HUES64 (cell line): ENCODE measurements at regions not wholly inside any gene's neighbourhood (a gene's known extent, or its start where the extent isn't known, plus 50 kb on each side); places are given as distances from the start of the nearest gene placed in this dataset.

Source experiments
- H3K27ac ChIP-seq: 2 replicates; pipeline ENCODE4 v1.7.0; 2013; ENCODE audit warnings: low read depth, low read length, inconsistent platforms
- H3K27me3 ChIP-seq: 2 replicates; pipeline ENCODE4 v1.6.1; 2013; ENCODE audit warnings: mild to moderate bottlenecking, low read length; ENCODE audit not compliant: insufficient read depth
- H3K36me3 ChIP-seq: 2 replicates; pipeline ENCODE4 v1.6.1; 2013; ENCODE audit warnings: mild to moderate bottlenecking, low read length; ENCODE audit not compliant: insufficient read depth
- H3K4me1 ChIP-seq: 2 replicates; pipeline ENCODE4 v1.6.1; 2013; ENCODE audit warnings: mild to moderate bottlenecking, low read length, moderate library complexity; ENCODE audit not compliant: insufficient read depth
- H3K4me3 ChIP-seq: 2 replicates; pipeline ENCODE4 v1.5.1; 2013; ENCODE audit warnings: mild to moderate bottlenecking, low read length, moderate library complexity
- H3K9ac ChIP-seq: 2 replicates; pipeline ENCODE4 v1.6.1; 2013; ENCODE audit warnings: mild to moderate bottlenecking, low read depth, low read length
- H3K9me3 ChIP-seq: 2 replicates; pipeline ENCODE4 v1.6.1; 2013; ENCODE audit warnings: low read depth, low read length; ENCODE audit not compliant: insufficient read depth
- WGBS: fragments of 150-250, 120-280 bp; methylation state at CpG from one replicate; pipeline ENCODE4 v1.1.7; 2013; ENCODE audit warnings: missing lambda C conversion rate; 5-methylcytosine and 5-hydroxymethylcytosine counted together

DNA sequence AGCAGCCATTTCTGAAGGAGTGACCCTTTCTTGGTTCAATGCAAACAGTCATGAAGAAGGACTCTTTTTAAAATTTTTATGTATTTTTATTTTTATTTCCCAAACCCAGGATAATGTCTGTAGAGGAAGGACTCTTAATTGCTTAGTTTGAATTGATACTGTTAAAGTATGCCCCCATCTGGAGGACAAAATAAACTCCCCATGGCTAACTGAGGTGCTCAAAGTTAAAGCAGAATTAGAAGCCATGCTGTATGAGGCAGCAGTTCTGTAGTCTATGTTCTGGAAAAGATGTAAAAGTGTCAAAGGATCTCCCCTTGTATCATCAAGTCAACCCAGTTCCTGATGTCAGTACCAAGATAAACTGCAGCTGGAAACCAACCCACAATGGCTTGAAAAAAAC, 617.9 kb upstream of the GRM3 start:
- Histone ChIP-seq H3K9me3 (no peaks in the 10 kb centered on the region), H3K4me3 (no peak overlapping the region), H3K27me3 (no peaks in the 10 kb centered on the region), H3K27ac (no peak overlapping the region), H3K36me3 (no peaks in the 10 kb centered on the region), H3K4me1 (no peaks in the 10 kb centered on the region), H3K9ac (no peak overlapping the region)

DNA sequence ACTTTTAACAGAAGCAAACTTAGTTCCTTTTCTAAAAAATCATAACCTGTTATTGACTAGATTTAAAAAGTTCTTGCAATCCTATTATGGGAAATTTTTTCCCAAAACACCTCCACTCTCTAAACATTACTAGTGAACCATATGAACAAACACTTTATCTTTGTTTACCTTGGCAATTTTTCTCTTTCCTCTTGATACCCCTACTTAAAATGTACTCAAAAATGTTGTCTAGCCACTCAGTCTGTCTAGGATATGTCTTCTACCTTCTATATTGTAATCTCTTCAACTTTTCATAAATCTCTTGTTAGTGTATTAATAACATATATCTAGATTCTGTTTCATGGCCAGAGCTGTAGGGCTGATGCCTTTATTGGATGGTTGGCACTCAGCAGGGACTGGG, 630.0 kb upstream of the GRM3 start:
- H3K4me1 ChIP-seq = no peaks in the 10 kb centered on the region
- H3K9me3 ChIP-seq = no peaks in the 10 kb centered on the region
- H3K4me3 ChIP-seq = no peak overlapping the region
- H3K27ac ChIP-seq = no peak overlapping the region
- no peak overlapping the region for H3K9ac ChIP-seq
- no peaks in the 10 kb centered on the region for H3K27me3 ChIP-seq
- no peaks in the 10 kb centered on the region for H3K36me3 ChIP-seq

DNA sequence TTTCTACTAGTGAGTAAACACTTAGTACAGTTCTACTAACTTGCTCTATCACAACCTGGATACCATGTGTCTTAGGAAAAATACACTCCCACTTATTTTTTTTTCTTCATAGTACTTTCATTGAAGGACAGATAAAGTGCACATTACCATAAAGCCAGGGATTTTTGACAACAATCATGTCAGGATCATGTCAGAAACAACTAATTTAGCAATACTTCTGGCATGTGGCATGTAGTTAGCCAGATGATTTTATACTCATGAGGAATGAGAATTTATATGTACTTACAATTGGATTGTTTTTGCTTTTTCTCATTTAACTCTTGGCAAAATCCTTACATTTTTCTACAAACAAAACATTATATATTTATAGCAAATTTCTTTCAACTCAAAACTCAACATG, 630.7 kb upstream of the GRM3 start:
- Histone ChIP-seq H3K4me1 (no peaks in the 10 kb centered on the region), H3K36me3 (no peaks in the 10 kb centered on the region), H3K27ac (no peak overlapping the region), H3K4me3 (no peak overlapping the region), H3K9ac (no peak overlapping the region), H3K9me3 (no peaks in the 10 kb centered on the region), H3K27me3 (no peaks in the 10 kb centered on the region)

DNA sequence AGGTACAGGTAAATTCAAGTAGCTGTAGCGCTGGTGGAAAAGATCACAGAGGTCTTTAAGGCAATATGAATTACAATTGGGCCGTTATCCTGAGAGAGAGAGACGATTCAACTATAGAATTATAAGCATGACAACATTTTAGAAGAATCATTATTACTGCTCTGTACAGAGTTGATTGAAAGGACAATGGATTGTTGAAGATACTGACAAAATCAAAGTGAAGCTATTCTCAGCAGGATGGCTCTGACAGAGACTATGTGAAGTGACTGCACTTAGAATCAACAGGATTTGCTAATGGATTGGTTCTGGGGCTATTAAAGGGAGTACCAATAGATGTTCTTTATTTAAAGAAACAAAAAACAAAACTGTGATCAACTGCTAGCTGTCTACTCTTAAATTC, 634.8 kb upstream of the GRM3 start:
- Histone ChIP-seq H3K27me3 (no peaks in the 10 kb centered on the region), H3K27ac (no peak overlapping the region), H3K4me3 (no peak overlapping the region), H3K4me1 (no peaks in the 10 kb centered on the region), H3K36me3 (no peaks in the 10 kb centered on the region), H3K9ac (no peak overlapping the region), H3K9me3 (no peaks in the 10 kb centered on the region)
- 68% methylated on average over 3 of the region's 3 CpGs for WGBS

DNA sequence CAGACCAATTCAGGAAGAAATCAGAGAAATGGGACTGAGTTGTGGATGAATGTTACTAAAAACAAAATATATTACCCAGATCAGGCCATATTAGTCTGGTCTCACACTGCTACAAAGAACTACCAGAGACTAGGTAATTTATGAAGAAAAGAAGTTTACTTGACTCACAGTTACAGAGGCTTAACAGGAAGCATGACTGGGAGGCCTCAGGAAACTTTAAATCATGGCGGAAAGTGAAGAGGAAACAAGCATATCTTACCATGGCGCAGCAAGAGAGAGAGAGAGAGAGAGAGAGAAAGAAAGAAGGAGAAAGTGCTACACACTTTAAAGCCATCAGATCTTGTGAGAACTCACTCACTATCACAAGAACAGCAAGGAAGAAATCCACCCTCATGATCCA, 636.8 kb upstream of the GRM3 start:
- Histone ChIP-seq H3K9me3 (no peaks in the 10 kb centered on the region), H3K36me3 (no peaks in the 10 kb centered on the region), H3K4me1 (no peaks in the 10 kb centered on the region), H3K27ac (no peak overlapping the region), H3K9ac (no peak overlapping the region), H3K4me3 (no peak overlapping the region), H3K27me3 (no peaks in the 10 kb centered on the region)
- 92% methylated on average over 2 of the region's 2 CpGs for WGBS

DNA sequence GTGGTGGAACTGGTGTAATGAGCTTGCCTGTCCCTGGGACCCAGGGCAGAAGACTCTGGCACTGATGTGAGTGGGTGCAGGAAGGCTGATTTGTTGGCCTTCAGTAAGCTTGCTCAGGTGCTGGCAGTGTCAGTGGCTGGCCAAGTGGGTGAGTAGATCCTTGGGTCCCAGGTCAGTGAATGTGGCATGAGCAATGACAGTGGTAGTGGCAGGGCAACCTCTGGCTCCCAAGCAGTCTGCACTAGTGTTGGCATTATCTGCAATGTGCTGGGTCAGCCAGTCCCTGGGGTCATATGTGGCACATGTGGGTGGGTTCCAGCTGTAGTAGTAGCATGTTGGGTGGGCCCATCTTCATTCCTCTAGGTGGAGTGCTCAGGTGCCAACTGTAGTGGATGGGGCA, 640.9 kb upstream of the GRM3 start:
- no peak overlapping the region for H3K4me3 ChIP-seq
- H3K4me1 ChIP-seq = no peaks in the 10 kb centered on the region
- no peak overlapping the region for H3K9ac ChIP-seq
- H3K27me3 ChIP-seq = no peaks in the 10 kb centered on the region
- no peaks in the 10 kb centered on the region for H3K9me3 ChIP-seq
- H3K36me3 ChIP-seq = no peaks in the 10 kb centered on the region
- no peak overlapping the region for H3K27ac ChIP-seq

DNA sequence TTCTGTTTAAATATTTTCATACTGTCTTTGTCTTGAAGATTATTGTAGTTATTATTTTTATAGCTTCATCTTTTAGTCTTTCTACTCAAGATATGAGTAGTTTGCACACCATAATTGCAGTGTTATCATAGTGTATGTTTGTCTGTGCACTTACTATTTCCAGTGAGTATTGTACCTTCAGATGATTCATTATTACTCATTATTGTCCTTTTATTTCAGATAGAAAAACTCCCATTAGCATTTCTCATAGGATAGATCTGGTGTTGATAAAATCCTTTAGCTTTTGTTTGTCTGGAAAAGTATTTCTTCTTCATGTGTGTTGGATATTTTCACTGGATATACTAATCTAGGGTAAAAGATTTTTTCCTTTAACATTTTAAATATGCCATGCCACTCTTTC, 646.2 kb upstream of the GRM3 start:
- Histone ChIP-seq H3K27ac (no peak overlapping the region), H3K27me3 (no peaks in the 10 kb centered on the region), H3K4me1 (no peaks in the 10 kb centered on the region), H3K9me3 (no peaks in the 10 kb centered on the region), H3K4me3 (no peak overlapping the region), H3K9ac (no peak overlapping the region), H3K36me3 (no peaks in the 10 kb centered on the region)

DNA sequence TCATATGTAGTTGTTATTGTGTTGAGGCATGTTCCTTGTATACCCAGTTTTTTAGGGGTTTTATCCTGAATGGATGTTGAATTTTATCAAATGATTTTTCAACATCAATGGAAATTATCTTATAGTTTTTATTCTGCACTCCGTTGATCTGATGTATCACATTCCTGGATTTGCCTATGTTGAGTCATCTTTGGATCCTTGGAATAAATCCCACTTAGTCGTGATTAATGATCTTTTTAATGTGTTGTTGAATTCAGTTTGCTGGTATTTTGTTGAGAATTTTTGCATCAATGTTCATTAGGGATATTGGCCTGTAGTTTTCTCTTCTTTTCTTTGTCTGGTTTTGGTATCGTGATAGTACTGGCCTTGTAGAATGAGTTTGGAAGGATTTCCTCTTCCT, 648.6 kb upstream of the GRM3 start:
- H3K27ac ChIP-seq = no peak overlapping the region
- H3K27me3 ChIP-seq = no peaks in the 10 kb centered on the region
- H3K9ac ChIP-seq = no peak overlapping the region
- no peaks in the 10 kb centered on the region for H3K4me1 ChIP-seq
- no peak overlapping the region for H3K4me3 ChIP-seq
- no peaks in the 10 kb centered on the region for H3K9me3 ChIP-seq
- 86% methylated on average over 3 of the region's 3 CpGs for WGBS
- H3K36me3 ChIP-seq = no peaks in the 10 kb centered on the region

DNA sequence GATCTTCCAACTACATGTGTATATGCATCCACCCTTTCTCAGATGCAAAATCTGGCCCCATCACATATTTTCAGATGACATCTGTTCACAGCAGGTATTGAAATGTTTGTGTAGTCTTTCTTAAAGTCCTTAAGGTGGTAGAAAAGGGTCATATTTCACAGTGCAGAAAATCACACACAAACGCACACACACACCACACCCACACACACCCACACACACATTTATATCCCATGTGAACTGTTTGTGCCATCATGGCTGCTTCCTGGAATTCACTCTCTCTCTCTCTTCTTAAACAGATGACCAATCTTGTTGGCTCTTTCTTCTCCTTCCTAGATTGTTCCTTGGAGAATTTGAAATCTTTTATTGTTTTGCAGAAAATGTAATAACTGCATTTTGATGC, 663.0 kb upstream of the GRM3 start:
- peaks cover 12% of the 10 kb centered on the region for H3K4me1 ChIP-seq
- H3K36me3 ChIP-seq = no peaks in the 10 kb centered on the region
- no peaks in the 10 kb centered on the region for H3K27me3 ChIP-seq
- no peak overlapping the region for H3K9ac ChIP-seq
- H3K9me3 ChIP-seq = no peaks in the 10 kb centered on the region
- no peak overlapping the region for H3K27ac ChIP-seq
- 94% methylated on average over 1 of the region's 1 CpG for WGBS
- H3K4me3 ChIP-seq = no peak overlapping the region

DNA sequence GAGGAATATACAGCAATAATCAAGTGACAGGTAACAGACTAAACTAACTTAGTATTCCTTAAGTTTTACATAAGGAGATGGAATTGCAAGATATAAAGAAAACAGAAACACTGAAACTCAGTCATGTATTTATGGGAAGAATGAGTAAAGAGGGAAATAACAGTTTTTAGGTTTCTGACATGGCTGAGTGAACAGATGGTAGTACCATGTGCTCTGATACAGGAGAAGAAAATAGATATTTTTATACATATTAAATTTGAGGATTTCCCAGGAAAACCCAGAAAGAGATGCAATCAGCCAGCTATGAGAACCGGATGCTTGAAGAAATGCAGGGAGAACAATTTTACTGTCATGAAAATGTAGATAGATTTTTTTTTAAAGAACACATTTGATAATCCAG, 669.5 kb upstream of the GRM3 start:
- H3K9me3 ChIP-seq = no peaks in the 10 kb centered on the region

DNA sequence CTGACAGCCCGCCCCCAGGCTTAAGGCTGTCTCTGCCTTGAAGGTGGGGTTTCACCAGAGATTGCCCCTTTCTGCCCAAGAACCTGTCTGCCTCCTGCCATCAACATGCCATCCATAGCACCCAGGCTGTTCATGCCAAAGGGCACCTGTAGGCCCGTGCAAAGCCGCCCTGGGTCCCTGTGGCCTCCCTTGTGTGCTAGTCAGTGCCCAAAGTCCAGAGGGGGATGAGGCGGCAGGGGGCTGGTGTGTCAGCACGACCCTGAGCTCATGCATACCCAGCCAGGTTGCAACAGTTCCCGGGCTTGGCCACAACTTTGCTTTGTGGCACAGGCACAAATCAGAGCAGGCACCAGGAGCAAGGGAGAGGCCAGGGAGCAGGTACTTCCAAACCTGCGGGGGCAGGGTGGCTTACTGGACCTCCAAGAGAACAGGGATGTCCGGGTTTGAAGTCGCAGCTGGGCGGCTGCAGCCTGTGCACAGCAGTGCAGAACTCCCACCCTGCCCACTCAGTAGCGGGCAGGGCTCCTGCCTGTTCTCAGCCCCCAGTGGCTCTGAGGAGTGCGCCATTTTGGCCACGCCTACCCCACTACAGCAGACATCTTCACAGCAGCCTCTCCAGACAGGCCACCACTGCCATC, 671.1 kb upstream of the GRM3 start:
- WGBS = 92% methylated on average over 13 of the region's 13 CpGs
- Histone ChIP-seq H3K27ac (no peak overlapping the region), H3K9me3 (no peaks in the 10 kb centered on the region), H3K9ac (no peak overlapping the region), H3K36me3 (no peaks in the 10 kb centered on the region), H3K4me1 (peaks cover 14% of the 10 kb centered on the region), H3K27me3 (no peaks in the 10 kb centered on the region), H3K4me3 (no peak overlapping the region)

More for the DNA sequence above, 669.5 kb upstream of the GRM3 start:
- 43% methylated on average over 1 of the region's 1 CpG for WGBS
- H3K4me3 ChIP-seq = no peak overlapping the region
- H3K27ac ChIP-seq = no peak overlapping the region
- H3K36me3 ChIP-seq = no peaks in the 10 kb centered on the region
- no peaks in the 10 kb centered on the region for H3K27me3 ChIP-seq
- no peak overlapping the region for H3K9ac ChIP-seq
- peaks cover 16% of the 10 kb centered on the region for H3K4me1 ChIP-seq

DNA sequence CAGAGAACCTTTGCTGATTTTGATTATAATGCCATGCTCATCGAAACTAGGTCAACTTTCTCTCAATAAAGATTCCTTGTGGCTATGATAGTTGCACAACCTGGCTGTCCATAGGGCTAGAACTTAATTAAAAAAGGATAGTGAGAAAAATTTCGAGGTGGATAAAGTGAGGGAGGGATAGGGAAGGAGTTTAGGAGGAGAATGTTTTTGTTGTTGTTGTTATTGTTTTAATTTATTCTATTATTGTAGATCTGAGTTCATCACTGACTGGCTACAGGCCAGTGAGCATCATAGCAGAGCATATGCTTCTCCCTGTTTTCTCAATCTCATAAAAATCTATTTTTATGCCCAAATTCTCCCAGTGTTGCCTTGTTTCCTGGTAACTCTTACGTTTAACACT, 688.7 kb upstream of the GRM3 start:
- H3K4me1 ChIP-seq = no peaks in the 10 kb centered on the region
- no peak overlapping the region for H3K4me3 ChIP-seq
- H3K9me3 ChIP-seq = no peaks in the 10 kb centered on the region
- no peak overlapping the region for H3K9ac ChIP-seq
- no peak overlapping the region for H3K27ac ChIP-seq
- WGBS = 86% methylated on average over 3 of the region's 3 CpGs
- H3K27me3 ChIP-seq = no peaks in the 10 kb centered on the region
- H3K36me3 ChIP-seq = no peaks in the 10 kb centered on the region
